ENCODE measurements at regions not wholly inside any gene's neighbourhood (a gene's known extent, or its start where the extent isn't known, plus 50 kb on each side); places are given as distances from the start of the nearest gene placed in this dataset.

GRCh38 chr18:77359561-77360314, 110.1 kb downstream of the GALR1 start:
- TF ChIP-seq CTCF (conservative IDR thresholded peaks at IDR 0.05; ENCODE audit: low read depth, low read length) (no peak), EZH2 (IDR thresholded peaks at IDR 0.05; ENCODE audit: borderline replicate concordance, low read depth, low read length, poor library complexity, severe bottlenecking) (no peak)
